GM18873 (cell line): ENCODE measurements at regions not wholly inside any gene's neighbourhood (a gene's known extent, or its start where the extent isn't known, plus 50 kb on each side); places are given as distances from the start of the nearest gene placed in this dataset.

Experiments
- ATAC-seq: cut with Tn5 transposase; IDR thresholded peaks from one replicate; pipeline ENCODE4 v1.9.1; 2021; ENCODE audit warnings: mild to moderate bottlenecking, moderate library complexity, moderate number of reproducible peaks; ENCODE audit not compliant: unreplicated experiment, low FRiP score

GRCh38 chr16:85302018-85302847 lies 190.0 kb upstream of the CIBAR2 start:
- no peak for ATAC-seq

GRCh38 chr16:85302848-85303353 lies 190.6 kb upstream of the CIBAR2 start:
- ATAC-seq: no peak

- no peak for ATAC-seq
Observed at GRCh38 chr16:85303354-85303883, 191.1 kb upstream of the CIBAR2 start.

- ATAC-seq: no peak
Observed at GRCh38 chr16:85304337-85304736, 192.1 kb upstream of the CIBAR2 start.

- no peak for ATAC-seq
Observed at GRCh38 chr16:85306071-85306792, 194.0 kb upstream of the CIBAR2 start.

- ATAC-seq: no peak
Observed at GRCh38 chr16:85306793-85307551, 194.7 kb upstream of the CIBAR2 start.

GRCh38 chr16:85307552-85308364 lies 195.5 kb upstream of the CIBAR2 start:
- ATAC-seq: no peak

GRCh38 chr16:85308611-85309540 lies 196.6 kb upstream of the CIBAR2 start:
- ATAC-seq: no peak

GRCh38 chr16:85309656-85310587 lies 197.7 kb upstream of the CIBAR2 start:
- ATAC-seq: no peak

- no peak for ATAC-seq
Observed at GRCh38 chr16:85310868-85311585, 198.8 kb upstream of the CIBAR2 start.

- no peak for ATAC-seq
Observed at GRCh38 chr16:85311741-85312140, 199.5 kb upstream of the CIBAR2 start.

- no peak for ATAC-seq
Observed at GRCh38 chr16:85312174-85312573, 199.9 kb upstream of the CIBAR2 start.

GRCh38 chr16:85312642-85313525 lies 200.6 kb upstream of the CIBAR2 start:
- no peak for ATAC-seq

GRCh38 chr16:85313526-85314301 lies 201.4 kb upstream of the CIBAR2 start:
- no peak for ATAC-seq

- no peak for ATAC-seq
Observed at GRCh38 chr16:85314512-85314971, 202.3 kb upstream of the CIBAR2 start.
